ENCODE measurements at regions not wholly inside any gene's neighbourhood (a gene's known extent, or its start where the extent isn't known, plus 50 kb on each side); places are given as distances from the start of the nearest gene placed in this dataset.
"Not testable (repeated sequence)": the region's sequence is repeated elsewhere in the genome, so short reads cannot be mapped to it uniquely, and the experiment has no call there.

- no peak for DNase-seq (ENCODE audit: low spot score)
Measured at GRCh38 chr1:195745189-195746010, 862.8 kb downstream of the KCNT2 start.

- no peak for DNase-seq (ENCODE audit: low spot score)
Measured at GRCh38 chr1:195744256-195744655, 864.0 kb downstream of the KCNT2 start.

GRCh38 chr1:195740862-195741261 is 867.4 kb downstream of the KCNT2 start:
- DNase-seq (ENCODE audit: low spot score) = no peak

GRCh38 chr1:195738966-195739650 is 869.1 kb downstream of the KCNT2 start:
- DNase-seq (ENCODE audit: low spot score) = no peak

- no peak for DNase-seq (ENCODE audit: low spot score)
Measured at GRCh38 chr1:195735140-195735539, 873.1 kb downstream of the KCNT2 start.

GRCh38 chr1:195733826-195734225 is 874.4 kb downstream of the KCNT2 start:
- DNase-seq (ENCODE audit: low spot score) = no peak

GRCh38 chr1:195733408-195733807 is 874.8 kb downstream of the KCNT2 start:
- no peak for DNase-seq (ENCODE audit: low spot score)

- DNase-seq (ENCODE audit: low spot score) = no peak
Measured at GRCh38 chr1:195731385-195731784, 876.9 kb downstream of the KCNT2 start.

GRCh38 chr1:195723796-195724194 is 884.4 kb downstream of the KCNT2 start:
- DNase-seq (ENCODE audit: low spot score) = no peak

GRCh38 chr1:195722852-195723795 is 885.1 kb downstream of the KCNT2 start:
- not testable (repeated sequence) for DNase-seq (ENCODE audit: low spot score)

- not testable (repeated sequence) for DNase-seq (ENCODE audit: low spot score)
Measured at GRCh38 chr1:195722146-195722545, 886.1 kb downstream of the KCNT2 start.

GRCh38 chr1:195721210-195721971 is 886.8 kb downstream of the KCNT2 start:
- DNase-seq (ENCODE audit: low spot score) = no peak

GRCh38 chr1:195717651-195718050 is 890.6 kb downstream of the KCNT2 start:
- no peak for DNase-seq (ENCODE audit: low spot score)

GRCh38 chr1:195715652-195716051 is 892.6 kb downstream of the KCNT2 start:
- no peak for DNase-seq (ENCODE audit: low spot score)

- no peak for DNase-seq (ENCODE audit: low spot score)
Measured at GRCh38 chr1:195714248-195714647, 894.0 kb downstream of the KCNT2 start.

- no peak for DNase-seq (ENCODE audit: low spot score)
Measured at GRCh38 chr1:195709821-195710220, 898.4 kb downstream of the KCNT2 start.

GRCh38 chr1:195704028-195704427 is 904.2 kb downstream of the KCNT2 start:
- DNase-seq (ENCODE audit: low spot score) = no peak

- DNase-seq (ENCODE audit: low spot score) = no peak
Measured at GRCh38 chr1:195701149-195701548, 907.1 kb downstream of the KCNT2 start.

GRCh38 chr1:195697130-195697529 is 911.1 kb downstream of the KCNT2 start:
- no peak for DNase-seq (ENCODE audit: low spot score)

GRCh38 chr1:195686764-195687163 is 921.5 kb downstream of the KCNT2 start:
- no peak for DNase-seq (ENCODE audit: low spot score)

- no peak for DNase-seq (ENCODE audit: low spot score)
Measured at GRCh38 chr1:195664628-195665027, 943.6 kb downstream of the KCNT2 start.
